Fibroblast of villous mesenchyme (primary cell): ENCODE measurements at regions not wholly inside any gene's neighbourhood (a gene's known extent, or its start where the extent isn't known, plus 50 kb on each side); places are given as distances from the start of the nearest gene placed in this dataset.

ENCODE experiments used
- DNase-seq: peaks from one replicate; pipeline ENCODE4 v3.0.0-alpha.2; 2010; ENCODE audit warnings: low read depth
- H3K4me3 ChIP-seq: 2 replicates; pipeline ENCODE4 v1.5.1; 2011; ENCODE audit warnings: low read depth, mild to moderate bottlenecking, low read length
- CTCF ChIP-seq: IDR thresholded peaks from 2 replicates; pipeline ENCODE4 v1.5.1; 2012; ENCODE audit warnings: low read depth, mild to moderate bottlenecking, low read length; ENCODE audit not compliant: insufficient read depth

- no peak overlapping the region for H3K4me3 ChIP-seq
- no peak for DNase-seq
- no peak for TF ChIP-seq CTCF
Observed at GRCh38 chr2:240346753-240347372, 88.6 kb upstream of the GPC1 start.

DNA sequence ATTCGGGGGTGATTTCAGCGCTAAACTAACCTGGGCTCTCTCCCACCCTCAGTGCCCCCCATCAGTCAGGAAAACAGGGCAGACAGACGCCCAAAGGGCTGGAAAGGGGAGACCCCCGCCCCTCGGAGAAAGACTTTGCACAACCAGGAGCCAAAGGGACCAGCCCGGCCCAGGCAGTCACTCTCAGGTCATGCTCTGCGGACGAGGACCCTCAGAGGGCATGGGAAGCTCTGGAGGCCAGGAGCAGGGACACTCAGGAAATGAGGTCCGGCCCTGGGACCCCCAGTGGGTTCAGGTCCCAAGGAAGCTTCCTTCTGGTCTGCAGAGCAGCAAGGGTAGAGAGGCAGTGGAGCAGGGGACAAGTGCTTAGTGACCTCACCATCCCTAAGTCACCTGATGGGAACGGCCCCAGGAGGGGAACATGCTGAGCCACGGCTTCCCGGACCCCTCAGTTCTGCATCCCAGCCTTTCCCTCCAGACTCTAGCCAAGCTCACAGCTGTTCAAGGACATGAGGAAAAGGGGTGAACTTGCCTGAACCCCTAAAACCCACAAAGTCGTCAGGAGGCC is 88.0 kb upstream of the GPC1 start:
- H3K4me3 ChIP-seq: no peak overlapping the region
- no peak for DNase-seq
- no peak for TF ChIP-seq CTCF

- DNase-seq: no peak
- TF ChIP-seq CTCF: no peak
- no peak overlapping the region for H3K4me3 ChIP-seq
Observed at GRCh38 chr2:240347949-240348500, 87.4 kb upstream of the GPC1 start.

GRCh38 chr2:240348522-240348921 is 86.9 kb upstream of the GPC1 start:
- DNase-seq: peak; percentile 46
- TF ChIP-seq CTCF: no peak
- H3K4me3 ChIP-seq: no peak overlapping the region

DNA sequence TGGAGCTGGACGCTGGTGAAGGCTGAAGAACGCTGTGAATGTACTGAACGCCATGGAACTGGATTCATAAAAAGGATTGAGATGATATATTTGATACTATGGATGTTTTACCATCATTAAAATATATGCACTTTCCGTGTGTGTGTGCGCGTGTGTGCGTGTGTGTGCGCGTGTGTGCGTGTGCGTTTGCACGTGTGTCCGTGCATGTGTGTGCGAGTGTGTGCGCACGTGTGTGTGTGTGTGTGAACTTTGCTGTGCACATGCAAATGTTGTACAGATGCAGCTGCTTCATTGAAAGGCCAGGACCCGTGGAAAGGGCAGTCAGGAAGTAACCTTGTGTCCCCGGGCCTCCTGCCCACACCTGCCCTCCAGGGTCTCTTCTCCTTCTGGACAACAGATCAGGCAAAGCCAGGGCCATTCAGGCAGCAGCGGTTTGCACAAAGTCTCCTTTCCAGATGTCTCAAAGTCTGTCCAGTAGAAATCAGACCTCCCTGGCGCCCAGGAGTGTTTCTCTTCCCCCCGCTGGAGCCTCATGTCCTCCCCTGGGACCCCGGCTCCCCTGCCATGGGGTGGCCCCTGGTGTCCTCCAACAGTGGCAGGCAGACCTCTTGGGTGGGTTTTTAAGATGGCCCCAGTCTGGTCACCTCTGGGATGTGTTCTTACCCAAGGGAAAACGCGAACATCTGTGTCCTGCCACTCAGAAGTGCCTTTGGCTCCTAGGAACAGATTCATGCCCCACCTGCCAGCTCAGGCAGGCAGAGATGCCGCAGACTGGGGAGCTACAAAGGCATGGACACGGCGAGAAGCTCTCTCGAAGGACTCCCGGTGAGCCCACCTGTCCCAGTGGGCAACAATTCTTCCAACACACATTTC is 86.1 kb upstream of the GPC1 start:
- DNase-seq: no peak
- no peak for TF ChIP-seq CTCF
- no peak overlapping the region for H3K4me3 ChIP-seq

DNA sequence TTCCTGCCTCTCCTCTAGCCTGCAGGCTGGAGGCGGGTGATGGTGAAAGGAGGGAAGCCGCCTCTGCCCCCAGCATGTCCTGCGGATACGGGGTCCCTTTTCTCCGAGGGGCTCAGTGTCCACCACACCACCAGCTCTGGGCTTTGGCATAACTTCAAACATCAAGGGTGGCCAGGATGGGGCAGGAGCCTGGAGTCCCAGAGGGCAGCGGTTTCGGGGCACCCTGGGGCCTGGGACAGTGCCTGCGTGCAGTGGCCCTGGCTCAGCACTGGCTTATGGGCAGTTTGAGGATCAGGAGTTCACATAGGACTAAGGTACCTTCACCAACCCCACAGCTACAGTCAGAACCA is 85.5 kb upstream of the GPC1 start:
- DNase-seq: no peak
- TF ChIP-seq CTCF: no peak
- no peak overlapping the region for H3K4me3 ChIP-seq
